ENCODE measurements at regions not wholly inside any gene's neighbourhood (a gene's known extent, or its start where the extent isn't known, plus 50 kb on each side); places are given as distances from the start of the nearest gene placed in this dataset.

DNA sequence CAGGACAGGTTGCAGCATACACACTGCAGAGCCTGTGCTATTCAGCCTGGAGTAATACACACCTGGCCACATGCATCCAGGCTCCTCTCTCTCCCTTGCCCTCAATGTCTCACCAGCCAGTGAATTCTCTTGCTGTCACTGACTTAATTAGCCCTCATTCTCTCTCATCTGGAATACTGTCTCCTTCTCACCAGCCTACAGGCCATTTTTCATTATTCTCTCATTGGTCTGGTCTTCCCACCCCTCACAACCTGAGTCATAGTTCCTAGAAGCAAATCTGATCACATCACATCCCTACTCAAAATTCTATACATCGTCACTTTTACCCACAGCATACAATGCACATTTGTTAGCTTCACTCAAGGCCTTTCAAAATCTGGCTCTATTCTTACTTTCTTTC lies 333.1 kb downstream of the PIK3C3 start:
- Histone ChIP-seq H3K27me3 (ENCODE audit: control insufficient read depth in 2 of 2, insufficient read depth in 2 of 2, low read length in 2 of 2) (no peaks in the 10 kb centered on the region), H3K9me3 (replicated peaks; ENCODE audit: control insufficient read depth, insufficient read depth, low read depth, low read length) (no peaks in the 10 kb centered on the region), H3K9me1 (ENCODE audit: control insufficient read depth, insufficient read depth, low read length) (no peaks in the 10 kb centered on the region), H2AFZ (ENCODE audit: low read depth, low read length) (no peak overlapping the region), H4K20me1 (replicated peaks; ENCODE audit: control insufficient read depth, insufficient read depth, low read length) (no peaks in the 10 kb centered on the region), H3K4me3 (no peak overlapping the region), H3K4me2 (ENCODE audit: insufficient read depth, low read length) (no peak overlapping the region), H3K9ac (ENCODE audit: insufficient read depth in 1 of 2, low read depth in 2 of 2, low read length in 2 of 2) (no peak overlapping the region), H3K36me3 (ENCODE audit: control insufficient read depth, insufficient read depth, low read length) (no peaks in the 10 kb centered on the region), H3K4me1 (replicated peaks in 1 of 2; ENCODE audit: control insufficient read depth in 2 of 2, insufficient read depth in 2 of 2, low read length in 2 of 2) (no peaks in the 10 kb centered on the region), H3K79me2 (ENCODE audit: control insufficient read depth, insufficient read depth, low read length) (no peaks in the 10 kb centered on the region), H3K27ac (ENCODE audit: extremely low read depth, low read depth, low read length) (no peak overlapping the region)
- no peak for ATAC-seq
- ChIA-PET POLR2A (no interaction called here), CTCF (ENCODE audit: low intra/inter-chr PET ratio) (no interaction called here)
- in situ Hi-C loops (cut with MboI) (no loop called here), intact Hi-C loops (cut with micrococcal nuclease) (no loop called here)
- DNase-seq (ENCODE audit: extremely low read depth in 1 of 4, low spot score in 3 of 4) = no peak
- TF ChIP-seq BACH1 (tag; IDR thresholded peaks at IDR 0.05) (no peak), TRIM28 (IDR thresholded peaks at IDR 0.05) (no peak), SMAD2 (IDR thresholded peaks at IDR 0.05; ENCODE audit: low read depth, low read length) (no peak), RBM15 (IDR thresholded peaks at IDR 0.05; ENCODE audit: insufficient read depth, low read length) (no peak), ZNF274 (IDR thresholded peaks at IDR 0.05; ENCODE audit: borderline replicate concordance, low read depth, low read length) (no peak)
- TF ChIP-seq, protein P1, sequence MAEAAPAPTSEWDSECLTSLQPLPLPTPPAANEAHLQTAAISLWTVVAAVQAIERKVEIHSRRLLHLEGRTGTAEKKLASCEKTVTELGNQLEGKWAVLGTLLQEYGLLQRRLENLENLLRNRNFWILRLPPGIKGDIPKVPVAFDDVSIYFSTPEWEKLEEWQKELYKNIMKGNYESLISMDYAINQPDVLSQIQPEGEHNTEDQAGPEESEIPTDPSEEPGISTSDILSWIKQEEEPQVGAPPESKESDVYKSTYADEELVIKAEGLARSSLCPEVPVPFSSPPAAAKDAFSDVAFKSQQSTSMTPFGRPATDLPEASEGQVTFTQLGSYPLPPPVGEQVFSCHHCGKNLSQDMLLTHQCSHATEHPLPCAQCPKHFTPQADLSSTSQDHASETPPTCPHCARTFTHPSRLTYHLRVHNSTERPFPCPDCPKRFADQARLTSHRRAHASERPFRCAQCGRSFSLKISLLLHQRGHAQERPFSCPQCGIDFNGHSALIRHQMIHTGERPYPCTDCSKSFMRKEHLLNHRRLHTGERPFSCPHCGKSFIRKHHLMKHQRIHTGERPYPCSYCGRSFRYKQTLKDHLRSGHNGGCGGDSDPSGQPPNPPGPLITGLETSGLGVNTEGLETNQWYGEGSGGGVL (CRISPR knock-in tag; IDR thresholded peaks at IDR 0.05) = no peak
- no peak for FAIRE-seq
- WGBS (ENCODE audit: insufficient coverage, low coverage, missing lambda C conversion rate) = 0% methylated on average over 1 of the region's 1 CpG
- no TSS peak for BruUV-seq (replicated peaks)
